A549 (cell line): ENCODE measurements at regions not wholly inside any gene's neighbourhood (a gene's known extent, or its start where the extent isn't known, plus 50 kb on each side); places are given as distances from the start of the nearest gene placed in this dataset.

Experiments
- ATAC-seq, 2 experiments: fragments of 200-7000 bp in 1 of 2; fragments of >200 bp in 1 of 2; cut with Nextera tagmentation in 1 of 2; cut with Tn5 transposase in 1 of 2; 3 replicates each; pipeline versions ENCODE4 v1.8.0 to v1.9.1; 2018 to 2020; ENCODE audit warnings: mild to moderate bottlenecking in 1 of 2, moderate library complexity in 1 of 2
- CTCF ChIA-PET: fragments of 300-600 bp; sonication (Branson Sonifier 250); formaldehyde crosslinking; extraction: SDS; loops from one replicate; lab custom pipeline; 2021; ENCODE audit warnings: antibody characterized with exemption, inconsistent platforms; lab: Yijun Ruan, JAX
- POLR2A ChIA-PET: fragments of 350-600 bp; formaldehyde crosslinking; extraction: SDS; loops from one replicate; lab custom pipeline; 2021; ENCODE audit warnings: antibody characterized with exemption, inconsistent platforms; lab: Yijun Ruan, JAX
- DNase-seq, 2 experiments: peaks; one replicate each; pipeline versions ENCODE4 v3.0.0 to v3.0.0-alpha.2; 2011 to 2016; ENCODE audit warnings: low read depth in 1 of 2, low spot score in 1 of 2
- FAIRE-seq: peaks from 2 replicates; lab custom pipeline; 2011; peaks lifted over from hg19 to GRCh38; lab: Jason Lieb, UNC
- H3K27ac ChIP-seq, 2 experiments: fragments of >200 bp; sonication (Bioruptor Twin); formaldehyde crosslinking; 3 replicates each; pipeline ENCODE4 v1.5.1; 2016 to 2017
- H3K4me1 ChIP-seq: fragments of >200 bp; sonication (Bioruptor Twin); formaldehyde crosslinking; 3 replicates; pipeline ENCODE4 v1.6.1; 2016
- H3K4me2 ChIP-seq: fragments of >200 bp; sonication (Bioruptor Twin); formaldehyde crosslinking; 3 replicates; pipeline ENCODE4 v1.6.1; 2016
- H3K4me3 ChIP-seq: fragments of >200 bp; sonication (Bioruptor Twin); formaldehyde crosslinking; 3 replicates; pipeline ENCODE4 v1.5.1; 2016
- H3K9me3 ChIP-seq: fragments of >200 bp; sonication (Bioruptor Twin); formaldehyde crosslinking; 3 replicates; pipeline ENCODE4 v1.6.1; 2016
- CBX2 ChIP-seq: fragments of 200-600 bp; sonication (generic); IDR thresholded peaks from 2 replicates; pipeline ENCODE4 v1.6.1; 2016; ENCODE audit warnings: low read depth, mild to moderate bottlenecking, borderline replicate concordance
- HDAC2 ChIP-seq: fragments of 200-600 bp; sonication (generic); IDR thresholded peaks from 2 replicates; pipeline ENCODE4 v1.6.1; 2016
- MAZ ChIP-seq: fragments of 150-350 bp; IDR thresholded peaks from 2 replicates; pipeline ENCODE4 v1.6.1; 2014; ENCODE audit warnings: antibody characterized with exemption, low read depth, low read length, borderline replicate concordance
- NFE2L2 ChIP-seq: fragments of 150-350 bp; conservative IDR thresholded peaks from 2 replicates; pipeline ENCODE4 v1.6.1; 2014; ENCODE audit warnings: low read length
- POLR2A ChIP-seq: IDR thresholded peaks from 2 replicates; pipeline ENCODE4 v1.6.1; 2012; ENCODE audit warnings: mild to moderate bottlenecking, low read length
- RAD21 ChIP-seq, 2 experiments: fragments of >200 bp in 1 of 2; sonication (Bioruptor Twin) in 1 of 2; formaldehyde crosslinking in 1 of 2; IDR thresholded peaks in 1 of 2; conservative IDR thresholded peaks in 1 of 2; 2 replicates in 1 of 2; 3 replicates in 1 of 2; pipeline ENCODE4 v1.6.1; 2012 to 2018; ENCODE audit warnings: inconsistent platforms in 1 of 2
- SMC3 ChIP-seq: fragments of >200 bp; sonication (Bioruptor Twin); formaldehyde crosslinking; IDR thresholded peaks from 3 replicates; pipeline ENCODE4 v1.6.1; 2018; ENCODE audit warnings: inconsistent platforms
- WGBS: methylation state at CpG from one replicate; pipeline ENCODE4 v1.1.6; 2017; ENCODE audit errors: missing lambda C conversion rate; 5-methylcytosine and 5-hydroxymethylcytosine counted together
- TF ChIP-seq, protein P1 (sequence below): fragments of >200 bp; sonication (Bioruptor Twin); formaldehyde crosslinking; IDR thresholded peaks from 3 replicates; pipeline ENCODE4 v1.6.1; 2016
- TF ChIP-seq, protein P2 (sequence below): fragments of >200 bp; sonication (Bioruptor Twin); formaldehyde crosslinking; IDR thresholded peaks from 3 replicates; pipeline ENCODE4 v1.5.1; 2016
- TF ChIP-seq, protein P3 (sequence below): fragments of 150-350 bp; IDR thresholded peaks from 2 replicates; pipeline ENCODE4 v1.6.1; 2014; ENCODE audit warnings: low read depth, mild to moderate bottlenecking, low read length
- TF ChIP-seq, protein P4 (sequence below): fragments of 450-650 bp; IDR thresholded peaks from 2 replicates; pipeline ENCODE4 v1.6.1; 2014; ENCODE audit warnings: antibody characterized with exemption
- TF ChIP-seq, protein P5 (sequence below): IDR thresholded peaks from 2 replicates; pipeline ENCODE4 v1.6.1; 2012

DNA sequence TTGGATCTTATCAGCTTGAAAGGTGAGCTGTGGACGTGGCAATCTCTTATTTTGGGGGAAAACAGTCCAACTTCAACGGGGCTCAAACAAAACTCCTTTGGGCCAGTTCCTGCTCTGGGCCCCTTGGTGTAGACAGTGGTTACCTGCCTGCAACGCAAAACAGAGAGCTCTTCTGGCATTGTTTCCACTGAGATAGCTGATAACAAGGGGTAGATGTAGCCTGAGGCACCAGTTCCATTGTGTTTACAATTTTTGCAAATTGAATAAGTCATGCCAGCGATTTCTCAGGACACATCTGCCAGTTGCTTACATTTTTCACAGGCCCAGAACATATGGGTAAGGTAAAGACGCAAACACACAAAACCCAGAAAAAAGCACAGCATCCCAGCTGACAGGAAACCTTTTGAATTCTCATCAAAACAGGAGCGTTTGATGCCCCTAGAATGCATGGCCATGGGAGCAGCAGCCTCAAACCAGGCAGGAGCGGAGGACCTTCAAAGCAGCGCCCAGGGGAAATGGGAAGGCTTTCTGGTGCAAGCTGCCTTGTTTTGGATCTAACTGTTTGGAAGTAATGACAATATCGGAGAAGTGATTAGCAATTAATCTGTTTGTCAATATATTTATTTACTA, 259.7 kb downstream of the AACS start:
- ATAC-seq (no peak), DNase-seq (no peak), FAIRE-seq (no peak)
- Histone ChIP-seq H3K4me1 (no peaks in the 10 kb centered on the region), H3K4me2 (no peak overlapping the region), H3K9me3 (peaks cover 4% of the 10 kb centered on the region; the same call in 2 of the 3 replicates), H3K27ac (no peak overlapping the region), H3K4me3 (no peak overlapping the region)
- WGBS, result 17% methylated on average over 9 of the region's 9 CpGs
- TF ChIP-seq, protein P1, sequence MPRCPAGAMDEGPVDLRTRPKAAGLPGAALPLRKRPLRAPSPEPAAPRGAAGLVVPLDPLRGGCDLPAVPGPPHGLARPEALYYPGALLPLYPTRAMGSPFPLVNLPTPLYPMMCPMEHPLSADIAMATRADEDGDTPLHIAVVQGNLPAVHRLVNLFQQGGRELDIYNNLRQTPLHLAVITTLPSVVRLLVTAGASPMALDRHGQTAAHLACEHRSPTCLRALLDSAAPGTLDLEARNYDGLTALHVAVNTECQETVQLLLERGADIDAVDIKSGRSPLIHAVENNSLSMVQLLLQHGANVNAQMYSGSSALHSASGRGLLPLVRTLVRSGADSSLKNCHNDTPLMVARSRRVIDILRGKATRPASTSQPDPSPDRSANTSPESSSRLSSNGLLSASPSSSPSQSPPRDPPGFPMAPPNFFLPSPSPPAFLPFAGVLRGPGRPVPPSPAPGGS, result no peak
- ChIA-PET POLR2A (no interaction called here), CTCF (no interaction called here)

DNA sequence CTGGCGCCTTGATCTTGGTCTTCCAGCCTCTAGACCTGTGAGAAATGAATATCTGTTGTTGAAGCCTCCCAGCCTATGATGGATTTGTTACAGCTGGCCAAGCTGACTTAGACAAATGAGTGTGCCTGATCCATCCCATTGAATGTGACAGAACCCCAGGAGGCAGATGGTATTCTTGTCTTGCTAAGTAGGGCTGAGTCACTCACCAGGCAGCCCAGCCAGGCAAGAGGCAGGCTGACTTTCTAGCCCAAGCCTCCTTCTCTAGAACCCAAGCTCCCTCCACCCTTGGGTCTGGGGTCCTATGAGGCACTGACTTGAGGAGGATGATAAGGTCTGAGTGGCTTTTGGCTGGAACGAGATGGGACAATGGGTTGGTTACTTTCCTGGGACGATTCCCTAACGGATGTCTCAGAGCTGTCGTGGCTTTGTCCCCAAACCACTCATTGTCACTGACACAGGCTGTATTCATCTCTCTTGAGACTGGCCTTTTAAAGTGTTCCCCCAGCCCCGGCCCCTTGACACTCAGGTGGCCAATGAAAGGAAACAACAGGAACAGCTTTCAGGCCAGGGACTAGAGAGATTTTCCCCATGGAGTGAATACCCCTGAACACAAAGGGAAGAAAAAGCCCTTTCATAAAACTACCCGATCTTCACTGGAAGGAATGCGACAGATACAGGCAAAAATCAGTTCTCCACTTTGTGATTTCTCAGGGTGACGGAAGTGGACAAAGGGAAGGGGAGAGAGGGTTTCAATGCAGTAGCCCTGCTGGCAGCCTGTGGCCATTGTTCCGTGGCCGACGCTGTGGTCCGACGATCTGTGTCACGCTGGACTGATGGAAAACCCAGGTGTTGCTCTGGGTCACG, 264.2 kb downstream of the AACS start:
- WGBS, result 39% methylated on average over 16 of the region's 16 CpGs
- POLR2A ChIA-PET, result no interaction called here
- CTCF ChIA-PET, result interaction anchor here (1.2 kb wide), 2 partner anchors 9 to 11 kb away, joined by 3 read pairs; no protein-coding TSS in a partner anchor

DNA sequence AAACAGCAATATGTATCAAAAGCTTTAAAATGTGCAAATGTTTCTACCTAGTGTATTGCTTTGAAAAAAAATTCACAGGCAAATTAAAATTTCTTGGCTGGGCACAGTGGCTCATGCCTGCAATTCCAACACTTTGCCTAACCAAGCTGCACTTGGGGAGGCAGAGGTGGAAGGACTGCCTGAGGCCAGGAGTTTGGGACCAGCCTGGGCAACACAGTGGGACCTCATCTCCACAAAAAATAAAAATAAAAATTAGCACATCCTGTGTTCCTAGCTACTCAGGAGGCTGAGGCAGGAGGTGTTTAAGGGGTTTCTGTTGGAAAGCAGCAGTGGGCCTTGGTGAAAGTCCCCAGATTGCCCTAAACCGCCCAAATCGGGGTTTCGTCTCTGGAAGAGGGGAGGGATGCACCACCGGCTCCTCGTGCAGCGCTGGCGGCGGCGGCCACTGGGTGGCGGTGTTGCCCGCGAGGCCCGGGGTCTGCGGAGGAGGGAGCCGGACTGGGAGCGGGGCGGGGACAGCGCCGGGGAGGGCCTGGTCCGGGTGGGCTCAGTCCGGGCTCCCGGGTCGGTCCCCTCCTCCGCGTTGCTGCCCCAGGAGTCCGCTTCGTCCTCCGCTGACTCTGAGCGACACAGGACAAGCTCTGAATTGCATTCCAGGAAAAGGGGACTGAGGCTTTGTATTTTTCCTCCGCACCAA, 265.6 kb downstream of the AACS start:
- H3K4me1 ChIP-seq, result no peaks in the 10 kb centered on the region
- ATAC-seq (peak; percentile 97 to 100), DNase-seq (peak; percentile 44 to 80), FAIRE-seq (no peak)
- ChIA-PET CTCF (interaction anchor here (0.7 to 3.5 kb wide), 13 partner anchors 9 to 260 kb away, joined by 3 to 15 read pairs (median 6); no protein-coding TSS in a partner anchor), POLR2A (no interaction called here)
- TF ChIP-seq SMC3, result peak; percentile 81
- TF ChIP-seq, protein P2, sequence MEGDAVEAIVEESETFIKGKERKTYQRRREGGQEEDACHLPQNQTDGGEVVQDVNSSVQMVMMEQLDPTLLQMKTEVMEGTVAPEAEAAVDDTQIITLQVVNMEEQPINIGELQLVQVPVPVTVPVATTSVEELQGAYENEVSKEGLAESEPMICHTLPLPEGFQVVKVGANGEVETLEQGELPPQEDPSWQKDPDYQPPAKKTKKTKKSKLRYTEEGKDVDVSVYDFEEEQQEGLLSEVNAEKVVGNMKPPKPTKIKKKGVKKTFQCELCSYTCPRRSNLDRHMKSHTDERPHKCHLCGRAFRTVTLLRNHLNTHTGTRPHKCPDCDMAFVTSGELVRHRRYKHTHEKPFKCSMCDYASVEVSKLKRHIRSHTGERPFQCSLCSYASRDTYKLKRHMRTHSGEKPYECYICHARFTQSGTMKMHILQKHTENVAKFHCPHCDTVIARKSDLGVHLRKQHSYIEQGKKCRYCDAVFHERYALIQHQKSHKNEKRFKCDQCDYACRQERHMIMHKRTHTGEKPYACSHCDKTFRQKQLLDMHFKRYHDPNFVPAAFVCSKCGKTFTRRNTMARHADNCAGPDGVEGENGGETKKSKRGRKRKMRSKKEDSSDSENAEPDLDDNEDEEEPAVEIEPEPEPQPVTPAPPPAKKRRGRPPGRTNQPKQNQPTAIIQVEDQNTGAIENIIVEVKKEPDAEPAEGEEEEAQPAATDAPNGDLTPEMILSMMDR, result peak; percentile 89
- peak; percentile 75 to 87 for TF ChIP-seq RAD21 (conservative IDR thresholded peaks at IDR 0.05 in 1 of 2, IDR thresholded peaks at IDR 0.05 in 1 of 2)
- no peak for TF ChIP-seq HDAC2
- peak overlapping the region in 1 of 2 experiments; percentile 78; a peak in 4 of 6 replicates for H3K27ac ChIP-seq
- H3K4me2 ChIP-seq, result peak overlapping the region; percentile 80
- WGBS, result 2% methylated on average over 16 of the region's 30 CpGs
- H3K4me3 ChIP-seq, result peak overlapping the region; percentile 39
- H3K9me3 ChIP-seq, result peaks cover 4% of the 10 kb centered on the region; the same call in 1 of the 3 replicates

More for the DNA sequence above, 264.2 kb downstream of the AACS start:
- Histone ChIP-seq H3K4me1 (no peaks in the 10 kb centered on the region), H3K4me2 (no peak overlapping the region), H3K9me3 (peaks cover 4% of the 10 kb centered on the region; the same call in 1 of the 3 replicates), H3K27ac (no peak overlapping the region), H3K4me3 (no peak overlapping the region)
- FAIRE-seq (no peak), DNase-seq (no peak), ATAC-seq (no peak)
- TF ChIP-seq, protein P3, sequence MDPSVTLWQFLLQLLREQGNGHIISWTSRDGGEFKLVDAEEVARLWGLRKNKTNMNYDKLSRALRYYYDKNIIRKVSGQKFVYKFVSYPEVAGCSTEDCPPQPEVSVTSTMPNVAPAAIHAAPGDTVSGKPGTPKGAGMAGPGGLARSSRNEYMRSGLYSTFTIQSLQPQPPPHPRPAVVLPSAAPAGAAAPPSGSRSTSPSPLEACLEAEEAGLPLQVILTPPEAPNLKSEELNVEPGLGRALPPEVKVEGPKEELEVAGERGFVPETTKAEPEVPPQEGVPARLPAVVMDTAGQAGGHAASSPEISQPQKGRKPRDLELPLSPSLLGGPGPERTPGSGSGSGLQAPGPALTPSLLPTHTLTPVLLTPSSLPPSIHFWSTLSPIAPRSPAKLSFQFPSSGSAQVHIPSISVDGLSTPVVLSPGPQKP, result no peak
- TF ChIP-seq NFE2L2 (no peak), POLR2A (no peak), CBX2 (no peak), MAZ (no peak)
- TF ChIP-seq, protein P4, sequence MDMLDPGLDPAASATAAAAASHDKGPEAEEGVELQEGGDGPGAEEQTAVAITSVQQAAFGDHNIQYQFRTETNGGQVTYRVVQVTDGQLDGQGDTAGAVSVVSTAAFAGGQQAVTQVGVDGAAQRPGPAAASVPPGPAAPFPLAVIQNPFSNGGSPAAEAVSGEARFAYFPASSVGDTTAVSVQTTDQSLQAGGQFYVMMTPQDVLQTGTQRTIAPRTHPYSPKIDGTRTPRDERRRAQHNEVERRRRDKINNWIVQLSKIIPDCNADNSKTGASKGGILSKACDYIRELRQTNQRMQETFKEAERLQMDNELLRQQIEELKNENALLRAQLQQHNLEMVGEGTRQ, result no peak
- TF ChIP-seq, protein P2, result no peak
- TF ChIP-seq, protein P5, sequence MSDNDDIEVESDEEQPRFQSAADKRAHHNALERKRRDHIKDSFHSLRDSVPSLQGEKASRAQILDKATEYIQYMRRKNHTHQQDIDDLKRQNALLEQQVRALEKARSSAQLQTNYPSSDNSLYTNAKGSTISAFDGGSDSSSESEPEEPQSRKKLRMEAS, result no peak
